GM12891 (cell line): ENCODE measurements at regions not wholly inside any gene's neighbourhood (a gene's known extent, or its start where the extent isn't known, plus 50 kb on each side); places are given as distances from the start of the nearest gene placed in this dataset.

Experiments
- POLR2A ChIP-seq: IDR thresholded peaks from 2 replicates; pipeline ENCODE4 v1.6.1; 2011; ENCODE audit warnings: low read depth, low read length, control low read depth
- POLR2AphosphoS5 ChIP-seq: IDR thresholded peaks from 2 replicates; pipeline ENCODE4 v1.6.1; 2011; ENCODE audit warnings: low read depth, low read length, control low read depth
- SPI1 ChIP-seq: IDR thresholded peaks from 2 replicates; pipeline ENCODE4 v1.6.1; 2011; ENCODE audit warnings: low read depth, low read length, control low read depth
- TAF1 ChIP-seq: IDR thresholded peaks from 2 replicates; pipeline ENCODE4 v1.6.1; 2011; ENCODE audit warnings: low read depth, low read length, control low read depth

DNA sequence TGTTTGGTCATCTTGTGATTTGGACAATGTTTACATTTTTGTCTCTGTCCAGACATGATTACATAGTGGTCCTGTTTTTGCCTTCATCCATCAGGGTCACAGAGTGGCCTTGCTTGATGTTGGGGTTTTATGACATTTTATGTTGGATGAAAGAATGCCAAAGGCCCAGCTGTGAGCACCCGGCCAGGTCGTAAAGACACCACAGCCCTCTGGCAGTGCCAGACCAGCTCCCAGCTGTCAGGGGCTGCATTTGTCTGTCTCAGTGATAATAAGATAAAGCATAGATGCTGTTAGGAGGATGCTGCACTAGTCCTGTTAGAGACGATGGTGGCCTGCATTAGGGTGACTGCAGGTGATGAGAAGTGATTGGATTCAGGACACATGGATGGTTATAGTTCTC is 117.5 kb downstream of the FAM174B start:
- TF ChIP-seq POLR2AphosphoS5, result no peak
- no peak for TF ChIP-seq POLR2A
- TF ChIP-seq TAF1, result no peak
- no peak for TF ChIP-seq SPI1
